Smooth muscle cell (in vitro differentiated cells): ENCODE measurements at regions not wholly inside any gene's neighbourhood (a gene's known extent, or its start where the extent isn't known, plus 50 kb on each side); places are given as distances from the start of the nearest gene placed in this dataset.

Experiments used
- DNase-seq: peaks from one replicate; lab custom pipeline; 2025; ENCODE audit not compliant: unreplicated experiment; lab: John Stamatoyannopoulos, UW
- H2AFZ ChIP-seq: fragments of 200-600 bp; sonication (generic); 2 replicates; pipeline ENCODE4 v1.6.0; 2016; ENCODE audit warnings: antibody characterized with exemption, low read depth, mild to moderate bottlenecking
- H3F3A ChIP-seq: fragments of 200-600 bp; sonication (generic); 2 replicates; pipeline ENCODE4 v1.6.0; 2017; ENCODE audit warnings: antibody characterized with exemption, low read depth
- H3K27ac ChIP-seq: fragments of 200-600 bp; sonication (generic); 2 replicates; pipeline ENCODE4 v1.5.1; 2016; ENCODE audit warnings: low read depth, mild to moderate bottlenecking
- H3K27me3 ChIP-seq: fragments of 200-600 bp; sonication (generic); 2 replicates; pipeline ENCODE4 v1.6.1; 2016; ENCODE audit warnings: low read depth, mild to moderate bottlenecking
- H3K36me3 ChIP-seq: fragments of 200-600 bp; sonication (generic); 2 replicates; pipeline ENCODE4 v1.5.1; 2016; ENCODE audit warnings: low read depth
- H3K4me1 ChIP-seq: fragments of 200-600 bp; sonication (generic); 2 replicates; pipeline ENCODE4 v1.5.1; 2016; ENCODE audit warnings: low read depth
- H3K4me2 ChIP-seq: fragments of 200-600 bp; sonication (generic); 2 replicates; pipeline ENCODE4 v1.6.0; 2016; ENCODE audit warnings: mild to moderate bottlenecking
- H3K4me3 ChIP-seq: fragments of 200-600 bp; sonication (generic); 2 replicates; pipeline ENCODE4 v1.5.1; 2016; ENCODE audit warnings: mild to moderate bottlenecking
- H3K79me2 ChIP-seq: fragments of 200-600 bp; sonication (generic); 2 replicates; pipeline ENCODE4 v1.6.0; 2016; ENCODE audit warnings: low read depth, mild to moderate bottlenecking
- H3K9ac ChIP-seq: fragments of 200-600 bp; sonication (generic); 2 replicates; pipeline ENCODE4 v1.6.0; 2016; ENCODE audit warnings: low read depth
- H3K9me3 ChIP-seq: fragments of 200-600 bp; sonication (generic); replicated peaks from 2 replicates; pipeline ENCODE4 v1.5.1; 2016; ENCODE audit warnings: low read depth
- H4K20me1 ChIP-seq: fragments of 200-600 bp; sonication (generic); 2 replicates; pipeline ENCODE4 v1.6.0; 2016; ENCODE audit warnings: low read depth
- whole genome bisulfite sequencing: methylation state at CpG from one replicate; pipeline ENCODE4 v1.1.7; 2016; ENCODE audit warnings: low lambda C conversion rate; 5-methylcytosine and 5-hydroxymethylcytosine counted together
- TF ChIP-seq, protein P1 (sequence below): fragments of 200-600 bp; sonication (generic); IDR thresholded peaks from 2 replicates; pipeline ENCODE4 v1.5.1; 2017; ENCODE audit warnings: borderline replicate concordance, mild to moderate bottlenecking, antibody characterized with exemption; ENCODE audit not compliant: insufficient read depth, poor library complexity, severe bottlenecking

GRCh38 chr15:62770111-62770660 is 272.4 kb upstream of the TPM1 start:
- H3K9ac ChIP-seq: peak overlapping the region; percentile 74
- peaks cover 13% of the 10 kb centered on the region for H3F3A ChIP-seq
- peak overlapping the region; percentile 93 for H3K27ac ChIP-seq
- TF ChIP-seq, protein P1, sequence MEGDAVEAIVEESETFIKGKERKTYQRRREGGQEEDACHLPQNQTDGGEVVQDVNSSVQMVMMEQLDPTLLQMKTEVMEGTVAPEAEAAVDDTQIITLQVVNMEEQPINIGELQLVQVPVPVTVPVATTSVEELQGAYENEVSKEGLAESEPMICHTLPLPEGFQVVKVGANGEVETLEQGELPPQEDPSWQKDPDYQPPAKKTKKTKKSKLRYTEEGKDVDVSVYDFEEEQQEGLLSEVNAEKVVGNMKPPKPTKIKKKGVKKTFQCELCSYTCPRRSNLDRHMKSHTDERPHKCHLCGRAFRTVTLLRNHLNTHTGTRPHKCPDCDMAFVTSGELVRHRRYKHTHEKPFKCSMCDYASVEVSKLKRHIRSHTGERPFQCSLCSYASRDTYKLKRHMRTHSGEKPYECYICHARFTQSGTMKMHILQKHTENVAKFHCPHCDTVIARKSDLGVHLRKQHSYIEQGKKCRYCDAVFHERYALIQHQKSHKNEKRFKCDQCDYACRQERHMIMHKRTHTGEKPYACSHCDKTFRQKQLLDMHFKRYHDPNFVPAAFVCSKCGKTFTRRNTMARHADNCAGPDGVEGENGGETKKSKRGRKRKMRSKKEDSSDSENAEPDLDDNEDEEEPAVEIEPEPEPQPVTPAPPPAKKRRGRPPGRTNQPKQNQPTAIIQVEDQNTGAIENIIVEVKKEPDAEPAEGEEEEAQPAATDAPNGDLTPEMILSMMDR: no peak
- no peak overlapping the region for H2AFZ ChIP-seq
- no peak for DNase-seq
- H3K4me1 ChIP-seq: peaks cover 12% of the 10 kb centered on the region
- WGBS: 72% methylated on average over 11 of the region's 11 CpGs
- no peaks in the 10 kb centered on the region for H3K27me3 ChIP-seq
- H3K79me2 ChIP-seq: no peaks in the 10 kb centered on the region
- H3K4me2 ChIP-seq: peak overlapping the region; percentile 70
- no peak overlapping the region for H3K4me3 ChIP-seq
- H3K36me3 ChIP-seq: no peaks in the 10 kb centered on the region
- no peaks in the 10 kb centered on the region for H4K20me1 ChIP-seq
- H3K9me3 ChIP-seq: no peaks in the 10 kb centered on the region

- WGBS: 11% methylated on average over 7 of the region's 7 CpGs
- H3K9ac ChIP-seq: peak overlapping the region; percentile 74
- H3K4me2 ChIP-seq: peak overlapping the region; percentile 70
- no peaks in the 10 kb centered on the region for H3K9me3 ChIP-seq
- no peak overlapping the region for H2AFZ ChIP-seq
- TF ChIP-seq, protein P1: no peak
- no peaks in the 10 kb centered on the region for H3K27me3 ChIP-seq
- H3K4me1 ChIP-seq: peaks cover 12% of the 10 kb centered on the region
- no peak overlapping the region for H3K4me3 ChIP-seq
- no peaks in the 10 kb centered on the region for H3K36me3 ChIP-seq
- H4K20me1 ChIP-seq: no peaks in the 10 kb centered on the region
- H3F3A ChIP-seq: peaks cover 13% of the 10 kb centered on the region
- peak overlapping the region; percentile 93 for H3K27ac ChIP-seq
- no peak for DNase-seq
- no peaks in the 10 kb centered on the region for H3K79me2 ChIP-seq
Observed at GRCh38 chr15:62770752-62771151, 271.8 kb upstream of the TPM1 start.

DNA sequence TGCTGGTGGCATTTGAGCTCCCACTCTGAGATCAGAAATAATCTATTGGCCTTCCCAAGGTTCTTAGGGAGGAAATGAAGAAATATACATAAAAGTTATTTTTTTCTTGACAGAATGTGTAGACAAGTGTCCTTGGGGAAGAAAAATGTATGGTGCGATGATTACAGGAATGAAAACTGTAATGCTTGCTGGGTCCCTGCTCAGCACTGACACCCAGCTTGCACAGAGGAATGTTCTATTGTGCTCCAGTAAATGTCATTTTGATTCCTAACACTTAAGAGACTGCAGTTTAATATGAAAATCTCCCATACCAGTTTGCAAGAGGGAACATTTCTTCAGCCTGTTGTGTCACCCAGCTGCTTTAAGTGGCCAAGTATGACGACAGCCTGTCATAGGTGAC is 271.3 kb upstream of the TPM1 start:
- Histone ChIP-seq H4K20me1 (no peaks in the 10 kb centered on the region), H3K27me3 (no peaks in the 10 kb centered on the region), H3K9me3 (no peaks in the 10 kb centered on the region), H3K9ac (no peak overlapping the region), H3K4me2 (peak overlapping the region; percentile 66), H3F3A (peaks cover 13% of the 10 kb centered on the region), H3K4me3 (no peak overlapping the region), H2AFZ (no peak overlapping the region), H3K4me1 (peaks cover 12% of the 10 kb centered on the region), H3K27ac (peak overlapping the region; percentile 93), H3K79me2 (no peaks in the 10 kb centered on the region), H3K36me3 (no peaks in the 10 kb centered on the region)
- TF ChIP-seq, protein P1: no peak
- WGBS: 82% methylated on average over 2 of the region's 2 CpGs
- no peak for DNase-seq
